HCT116 (cell line): ENCODE measurements at regions not wholly inside any gene's neighbourhood (a gene's known extent, or its start where the extent isn't known, plus 50 kb on each side); places are given as distances from the start of the nearest gene placed in this dataset.

Experiments
- ATAC-seq: fragments of 200-7000 bp; cut with Tn5 transposase; 2 replicates; pipeline ENCODE4 v1.9.1; 2020; ENCODE audit warnings: mild to moderate bottlenecking, moderate library complexity
- BruUV-seq: library from RNA; stranded (reverse); fragments of 400-500 nt; replicated peaks from 2 replicates; lab custom pipeline; 2021; lab: Mats Ljungman, UMichigan
- CTCF ChIA-PET: fragments of 300-600 bp; sonication (Branson Sonifier 250); formaldehyde crosslinking; loops from one replicate; lab custom pipeline; 2021; ENCODE audit warnings: antibody characterized with exemption; lab: Charles Lee
- POLR2A ChIA-PET: fragments of 300-600, 350-600 bp; sonication (Branson Sonifier 250); formaldehyde crosslinking; loops from one replicate; lab custom pipeline; 2021; ENCODE audit warnings: antibody characterized with exemption; lab: Charles Lee
- RAD21 ChIA-PET, 2 experiments: fragments of 300-600 bp; sonication (Branson Sonifier 250); formaldehyde crosslinking; loops; one replicate each; lab custom pipeline; 2023; ENCODE audit warnings: low total read pairs in 2 of 2; ENCODE audit not compliant: uncharacterized antibody in 2 of 2, unreplicated experiment in 2 of 2, low non-redundant PET in 1 of 2; lab: Charles Lee
- DNase-seq: peaks from one replicate; pipeline ENCODE4 v3.0.0-alpha.2; 2010; ENCODE audit warnings: low read depth, low spot score
- H2AFZ ChIP-seq: fragments of 200-600 bp; shearing (Covaris generic), sonication (generic); 2 replicates; pipeline ENCODE4 v1.6.1; 2017; ENCODE audit warnings: low read depth, mixed run types, mixed read lengths, antibody characterized with exemption, low read length; ENCODE audit not compliant: poor library complexity, severe bottlenecking
- H3K27ac ChIP-seq: 2 replicates; pipeline ENCODE4 v1.5.1; 2012; ENCODE audit warnings: low read depth, low read length
- H3K27me3 ChIP-seq: fragments of 200-600 bp; sonication (generic); 2 replicates; pipeline ENCODE4 v1.6.1; 2016; ENCODE audit warnings: mixed run types, low read length, mixed read lengths; ENCODE audit not compliant: insufficient read depth
- H3K36me3 ChIP-seq, 2 experiments: fragments of 200-500 bp in 1 of 2; fragments of 200-600 bp in 1 of 2; sonication (Bioruptor generic) in 1 of 2; sonication (generic) in 1 of 2; 2 replicates each; pipeline versions ENCODE4 v1.5.1 to v1.6.1; 2014 to 2016; ENCODE audit warnings: low read length in 2 of 2, inconsistent platforms in 1 of 2, mixed read lengths in 1 of 2, mixed run types in 1 of 2; ENCODE audit not compliant: insufficient read depth in 2 of 2, control insufficient read depth in 1 of 2
- H3K4me1 ChIP-seq, 2 experiments: fragments of 200-600 bp in 1 of 2; sonication (generic) in 1 of 2; 2 replicates each; pipeline versions ENCODE4 v1.5.1 to v1.6.1; 2012 to 2017; ENCODE audit warnings: low read length in 2 of 2, inconsistent platforms in 1 of 2, mild to moderate bottlenecking in 1 of 2, mixed read lengths in 1 of 2, mixed run types in 1 of 2, moderate library complexity in 1 of 2; ENCODE audit not compliant: insufficient read depth in 2 of 2, control insufficient read depth in 1 of 2
- H3K4me2 ChIP-seq: fragments of 200-600 bp; sonication (generic); 2 replicates; pipeline ENCODE4 v1.6.1; 2017; ENCODE audit warnings: mixed run types, low read length, mixed read lengths
- H3K4me3 ChIP-seq, 2 experiments: fragments of 200-600 bp in 1 of 2; sonication (generic) in 1 of 2; replicated peaks in 1 of 2; 2 replicates each; pipeline ENCODE4 v1.5.1; 2011 to 2016; ENCODE audit warnings: low read length in 2 of 2, control low read depth in 1 of 2, low read depth in 1 of 2, mild to moderate bottlenecking in 1 of 2, mixed read lengths in 1 of 2, mixed run types in 1 of 2
- H3K79me2 ChIP-seq: fragments of 200-600 bp; sonication (generic); 2 replicates; pipeline ENCODE4 v1.6.1; 2017; ENCODE audit warnings: mild to moderate bottlenecking, mixed run types, low read length, moderate library complexity, mixed read lengths; ENCODE audit not compliant: insufficient read depth
- H3K9ac ChIP-seq: fragments of 200-600 bp; sonication (generic); 2 replicates; pipeline ENCODE4 v1.6.1; 2016; ENCODE audit warnings: low read length, mixed read lengths
- H3K9me2 ChIP-seq: fragments of 200-600 bp; sonication (generic), shearing (Covaris generic); 2 replicates; pipeline ENCODE4 v1.6.1; 2017; ENCODE audit warnings: mixed run types, mild to moderate bottlenecking, moderate library complexity; ENCODE audit not compliant: insufficient read depth
- H3K9me3 ChIP-seq, 2 experiments: fragments of 200-500 bp in 1 of 2; fragments of 200-600 bp in 1 of 2; sonication (Bioruptor generic) in 1 of 2; sonication (generic) in 1 of 2; 2 replicates each; pipeline ENCODE4 v1.6.1; 2014 to 2017; ENCODE audit warnings: low read length in 2 of 2, mixed read lengths in 2 of 2, inconsistent platforms in 1 of 2, low read depth in 1 of 2, mild to moderate bottlenecking in 1 of 2, mixed run types in 1 of 2, moderate library complexity in 1 of 2; ENCODE audit not compliant: control insufficient read depth in 1 of 2, insufficient read depth in 1 of 2
- H4K20me1 ChIP-seq: fragments of 200-600 bp; sonication (generic), shearing (Covaris generic); 2 replicates; pipeline ENCODE4 v1.6.1; 2017; ENCODE audit warnings: mixed run types, mild to moderate bottlenecking, moderate library complexity; ENCODE audit not compliant: insufficient read depth
- ATF3 ChIP-seq: IDR thresholded peaks from 2 replicates; pipeline ENCODE4 v1.6.1; 2012
- EGR1 ChIP-seq: IDR thresholded peaks from 2 replicates; pipeline ENCODE4 v1.6.1; 2012; ENCODE audit warnings: low read depth
- ELF1 ChIP-seq: IDR thresholded peaks from 2 replicates; pipeline ENCODE4 v1.6.1; 2012; ENCODE audit warnings: low read depth, borderline replicate concordance
- EZH2 ChIP-seq: fragments of 200-600 bp; sonication (generic); IDR thresholded peaks from 2 replicates; pipeline ENCODE4 v1.6.1; 2017; ENCODE audit warnings: antibody characterized with exemption, mixed run types
- EZH2phosphoT487 ChIP-seq: fragments of 200-600 bp; IDR thresholded peaks from 2 replicates; pipeline ENCODE4 v1.6.1; 2018; ENCODE audit warnings: antibody characterized with exemption, borderline replicate concordance
- FOSL1 ChIP-seq: IDR thresholded peaks from 2 replicates; pipeline ENCODE4 v1.6.1; 2012; ENCODE audit warnings: low read depth
- MAX ChIP-seq: IDR thresholded peaks from 2 replicates; pipeline ENCODE4 v1.6.1; 2012
- POLR2A ChIP-seq: IDR thresholded peaks from 2 replicates; pipeline ENCODE4 v1.7.0; 2011; ENCODE audit warnings: borderline replicate concordance; ENCODE audit not compliant: insufficient read depth, insufficient read length; ENCODE audit errors: extremely low read depth
- RAD21 ChIP-seq: IDR thresholded peaks from 2 replicates; pipeline ENCODE4 v1.6.1; 2012; ENCODE audit warnings: low read depth, mild to moderate bottlenecking
- REST ChIP-seq: IDR thresholded peaks from 2 replicates; pipeline ENCODE4 v1.6.1; 2012; ENCODE audit warnings: low read depth
- SIN3A ChIP-seq: IDR thresholded peaks from 2 replicates; pipeline ENCODE4 v1.6.1; 2012; ENCODE audit warnings: low read depth
- SP1 ChIP-seq: IDR thresholded peaks from 2 replicates; pipeline ENCODE4 v1.6.1; 2012; ENCODE audit warnings: low read depth
- YY1 ChIP-seq: IDR thresholded peaks from 2 replicates; pipeline ENCODE4 v1.6.1; 2011; ENCODE audit warnings: low read length, low read depth, moderate library complexity, mild to moderate bottlenecking; ENCODE audit not compliant: insufficient replicate concordance; ENCODE audit errors: extremely low read depth
- ZNF274 ChIP-seq: fragments of 200-500 bp; sonication (Bioruptor generic); IDR thresholded peaks from 2 replicates; pipeline ENCODE4 v1.6.1; 2014; ENCODE audit warnings: mild to moderate bottlenecking, low read depth, low read length, inconsistent platforms
- intact Hi-C: fragments of 100-400 bp; cut with micrococcal nuclease; formaldehyde crosslinking; loops from 2 replicates; pipeline ENCODE4 v1.10.0; 2022

- intact Hi-C loops: no loop called here
- Histone ChIP-seq H2AFZ (no peak overlapping the region), H3K9ac (no peak overlapping the region), H3K27ac (no peak overlapping the region), H3K27me3 (no peaks in the 10 kb centered on the region), H3K79me2 (no peaks in the 10 kb centered on the region), H3K9me3 (no peaks in the 10 kb centered on the region), H3K4me2 (no peak overlapping the region), H3K4me3 (no peak overlapping the region), H4K20me1 (no peaks in the 10 kb centered on the region), H3K9me2 (no peaks in the 10 kb centered on the region), H3K36me3 (no peaks in the 10 kb centered on the region), H3K4me1 (no peaks in the 10 kb centered on the region)
- POLR2A ChIA-PET: no interaction called here
- CTCF ChIA-PET: no interaction called here
- no peak for DNase-seq
- TF ChIP-seq EZH2phosphoT487 (no peak), SP1 (no peak), SIN3A (no peak), POLR2A (no peak)
- BruUV-seq: no TSS peak
- RAD21 ChIA-PET: no interaction called here
- ATAC-seq: no peak
Measured at GRCh38 chr7:41274179-41274578, 428.7 kb downstream of the INHBA start.

GRCh38 chr7:41272664-41273063 is 430.2 kb downstream of the INHBA start:
- no TSS peak for BruUV-seq
- no peak overlapping the region for H2AFZ ChIP-seq
- CTCF ChIA-PET: no interaction called here

More at GRCh38 chr7:41272664-41273063, 430.2 kb downstream of the INHBA start:
- DNase-seq: no peak
- Histone ChIP-seq H3K36me3 (no peaks in the 10 kb centered on the region), H3K9me3 (no peaks in the 10 kb centered on the region), H3K9ac (no peak overlapping the region), H3K4me3 (no peak overlapping the region)
- RAD21 ChIA-PET: no interaction called here
- intact Hi-C loops: no loop called here
- TF ChIP-seq EZH2 (no peak), YY1 (no peak), ZNF274 (no peak), SIN3A (no peak), ELF1 (no peak), REST (no peak), EGR1 (no peak), EZH2phosphoT487 (no peak), RAD21 (no peak), MAX (no peak), ATF3 (no peak), SP1 (no peak), FOSL1 (no peak)
- TF ChIP-seq, all 23 proteins: peak for 0
- Histone ChIP-seq H4K20me1 (no peaks in the 10 kb centered on the region), H3K79me2 (no peaks in the 10 kb centered on the region), H3K27me3 (no peaks in the 10 kb centered on the region), H3K9me2 (no peaks in the 10 kb centered on the region), H3K4me2 (no peak overlapping the region), H3K4me1 (no peaks in the 10 kb centered on the region), H3K27ac (no peak overlapping the region)
- POLR2A ChIA-PET: no interaction called here
- no peak for ATAC-seq
